PC-9 (cell line): ENCODE measurements at regions not wholly inside any gene's neighbourhood (a gene's known extent, or its start where the extent isn't known, plus 50 kb on each side); places are given as distances from the start of the nearest gene placed in this dataset.

Source experiments
- CTCF ChIP-seq: fragments of 200-600 bp; sonication (generic); conservative IDR thresholded peaks from 2 replicates; pipeline ENCODE4 v1.6.1; 2017; ENCODE audit warnings: mixed run types, antibody characterized with exemption, mild to moderate bottlenecking, moderate library complexity
- EZH2 ChIP-seq: fragments of 200-600 bp; sonication (generic); IDR thresholded peaks from 2 replicates; pipeline ENCODE4 v1.8.0; 2017; ENCODE audit warnings: antibody characterized with exemption, low read depth

- no peak for TF ChIP-seq CTCF
- TF ChIP-seq EZH2, result no peak
These were observed 450.3 kb downstream of the HAPSTR1 start for GRCh38 chr16:9541723-9542122.
